NCI-H774 (cell line): ENCODE measurements at regions not wholly inside any gene's neighbourhood (a gene's known extent, or its start where the extent isn't known, plus 50 kb on each side); places are given as distances from the start of the nearest gene placed in this dataset.
A peak's percentile ranks its signal among the peaks of the same experiment; 100 is the strongest.

ENCODE experiments used
- DNase-seq: peaks from one replicate; lab custom pipeline; 2025; lab: John Stamatoyannopoulos, UW

DNA sequence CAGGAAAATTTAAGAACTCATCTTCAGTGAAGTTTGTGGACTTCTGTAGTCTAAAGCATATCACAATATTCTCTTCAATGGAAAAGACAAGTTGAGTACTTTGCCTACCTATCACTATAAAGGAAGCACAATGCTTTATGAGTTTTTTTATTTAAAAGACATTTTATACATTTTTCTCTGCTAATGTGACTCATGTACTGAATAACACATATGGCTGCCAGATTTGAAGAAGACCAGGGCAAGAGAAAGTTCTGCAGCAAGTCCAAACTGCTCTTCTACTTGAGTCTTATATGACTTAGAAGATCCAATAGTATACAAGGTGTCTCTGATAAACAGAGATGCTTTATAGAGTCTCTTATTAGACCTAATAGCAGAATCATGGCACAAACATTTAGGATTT, 978.4 kb downstream of the TLE4 start:
- DNase-seq = no peak

GRCh38 chr9:80547613-80548012, 975.8 kb downstream of the TLE4 start:
- no peak for DNase-seq

DNA sequence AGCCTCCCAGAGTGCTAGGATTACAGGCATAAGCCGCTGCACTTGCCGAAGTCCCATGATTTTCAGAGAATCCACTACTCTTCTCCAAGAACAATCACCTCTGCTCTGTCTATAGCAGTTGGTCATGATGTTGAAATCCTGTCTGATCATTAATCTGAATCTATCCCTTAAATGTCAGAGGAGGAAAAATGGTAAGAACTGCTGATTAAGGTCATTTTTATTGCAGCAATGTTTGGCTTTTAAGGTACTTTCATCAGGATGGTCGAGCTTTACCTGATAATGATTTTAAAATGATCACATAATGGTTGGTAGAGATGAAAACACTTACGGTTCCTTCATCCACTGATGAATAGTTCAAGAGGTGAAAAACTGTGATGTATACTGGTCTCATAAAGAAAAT, 968.6 kb downstream of the TLE4 start:
- no peak for DNase-seq

GRCh38 chr9:80538976-80539375, 967.2 kb downstream of the TLE4 start:
- no peak for DNase-seq

GRCh38 chr9:80522465-80522864, 950.7 kb downstream of the TLE4 start:
- no peak for DNase-seq

GRCh38 chr9:80521151-80521550, 949.4 kb downstream of the TLE4 start:
- no peak for DNase-seq

DNA sequence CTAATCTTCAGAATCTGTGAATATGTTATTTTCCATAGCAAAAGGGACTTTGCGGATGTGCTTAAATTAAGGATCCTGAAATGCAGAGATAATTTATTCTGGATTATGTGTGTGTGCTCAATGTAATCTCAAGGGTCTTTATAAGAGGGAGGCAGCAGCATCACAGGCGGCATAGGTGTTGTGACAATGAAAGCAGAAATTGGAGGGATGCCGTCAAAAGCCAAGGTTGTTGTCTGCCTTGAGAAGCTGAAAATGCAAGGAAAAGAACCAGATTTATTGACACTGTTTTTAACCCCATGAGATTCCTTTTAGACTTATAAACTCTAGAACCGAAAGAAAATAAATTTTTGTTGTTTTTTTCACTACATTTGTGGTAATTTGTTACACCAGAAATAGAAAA, 948.5 kb downstream of the TLE4 start:
- DNase-seq = no peak

GRCh38 chr9:80518441-80518840, 946.7 kb downstream of the TLE4 start:
- DNase-seq = no peak

DNA sequence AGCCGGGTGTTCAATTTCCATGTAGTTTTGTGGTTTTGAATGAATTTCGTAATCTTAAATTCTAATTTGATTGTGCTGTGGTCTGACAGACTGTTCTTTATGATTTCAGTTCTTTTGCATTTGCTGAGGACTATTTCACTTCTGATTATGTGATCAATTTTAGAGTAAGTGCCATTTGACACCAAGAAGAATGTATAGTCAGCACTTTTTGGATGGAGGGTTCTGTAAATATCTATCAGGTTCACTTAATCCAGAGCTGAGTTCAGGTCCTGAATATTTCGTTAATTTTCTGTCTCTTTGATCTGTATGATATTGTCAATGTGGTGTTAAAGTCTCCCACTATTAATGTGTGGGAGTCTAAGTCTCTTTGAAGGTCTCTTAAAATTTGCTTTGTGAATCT, 944.9 kb downstream of the TLE4 start:
- DNase-seq = no peak

DNA sequence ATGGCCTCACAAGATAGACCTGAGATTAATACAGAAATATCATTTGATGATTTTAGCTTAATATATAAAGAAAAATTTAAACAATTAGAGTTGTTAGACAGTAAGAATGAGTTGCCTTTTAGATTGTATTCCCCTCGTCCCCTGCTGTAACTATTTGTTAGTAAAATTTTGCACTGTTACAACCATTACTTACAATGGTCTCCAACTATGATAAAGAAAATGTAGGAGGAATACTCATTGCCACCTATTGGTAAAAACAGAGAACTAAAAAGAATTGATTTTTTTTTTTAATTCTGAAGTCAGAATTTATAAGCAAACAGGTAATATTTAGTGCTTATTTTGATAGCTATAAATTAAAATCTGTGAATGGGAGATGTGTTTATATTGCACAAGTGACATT, 937.6 kb downstream of the TLE4 start:
- DNase-seq = no peak

GRCh38 chr9:80507611-80508010, 935.8 kb downstream of the TLE4 start:
- peak; percentile 10 for DNase-seq

GRCh38 chr9:80504601-80505230, 933.0 kb downstream of the TLE4 start:
- DNase-seq = no peak

DNA sequence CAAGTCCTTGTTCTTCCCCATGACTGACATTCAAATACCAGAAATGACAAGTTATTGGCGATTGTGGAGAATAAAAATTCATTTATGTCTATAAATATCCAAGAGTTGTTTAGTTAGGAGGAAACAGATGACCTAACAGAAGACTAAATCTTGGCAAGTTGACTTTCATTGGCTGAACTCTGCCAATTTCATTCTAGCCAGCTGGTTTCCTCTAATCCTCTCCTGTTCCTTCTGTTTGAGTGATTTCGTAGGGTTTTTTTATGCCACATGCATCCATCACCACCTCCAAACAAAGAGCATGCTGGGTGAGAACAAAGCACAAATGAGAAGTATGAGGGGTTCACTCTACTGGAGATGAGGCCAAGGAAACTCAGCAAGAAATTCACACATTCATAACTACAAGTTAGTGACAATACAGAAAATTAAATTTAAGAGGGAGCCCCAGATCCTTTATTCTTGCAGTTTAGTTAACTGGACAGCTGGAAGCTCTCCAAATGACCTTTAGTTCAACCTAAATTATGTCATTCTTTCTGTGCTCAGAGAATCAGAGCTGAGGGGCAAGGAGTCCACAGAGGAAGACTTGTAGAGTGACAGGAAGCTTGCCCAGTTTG, 932.0 kb downstream of the TLE4 start:
- DNase-seq = no peak

- no peak for DNase-seq
Observed at GRCh38 chr9:80502306-80502705, 930.5 kb downstream of the TLE4 start.

DNA sequence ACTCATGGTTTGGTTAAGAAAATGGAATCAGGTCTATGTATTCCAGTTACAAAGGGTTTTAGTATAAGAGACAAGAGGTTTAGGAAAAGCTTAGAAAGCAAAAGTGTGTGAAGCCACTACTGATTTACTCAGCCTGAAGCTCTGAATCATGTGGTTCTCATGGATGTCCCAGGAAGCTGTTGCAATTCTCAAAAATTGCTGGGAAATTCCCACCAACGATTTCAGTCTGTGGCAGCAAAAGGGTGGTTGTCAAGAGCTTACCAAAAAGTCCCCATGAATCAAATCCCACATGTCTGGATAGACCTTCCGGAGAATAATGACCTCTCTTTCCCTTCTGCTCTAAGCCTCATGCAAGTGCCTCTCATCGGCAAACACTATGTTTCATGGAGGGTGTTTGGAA, 929.9 kb downstream of the TLE4 start:
- no peak for DNase-seq

DNA sequence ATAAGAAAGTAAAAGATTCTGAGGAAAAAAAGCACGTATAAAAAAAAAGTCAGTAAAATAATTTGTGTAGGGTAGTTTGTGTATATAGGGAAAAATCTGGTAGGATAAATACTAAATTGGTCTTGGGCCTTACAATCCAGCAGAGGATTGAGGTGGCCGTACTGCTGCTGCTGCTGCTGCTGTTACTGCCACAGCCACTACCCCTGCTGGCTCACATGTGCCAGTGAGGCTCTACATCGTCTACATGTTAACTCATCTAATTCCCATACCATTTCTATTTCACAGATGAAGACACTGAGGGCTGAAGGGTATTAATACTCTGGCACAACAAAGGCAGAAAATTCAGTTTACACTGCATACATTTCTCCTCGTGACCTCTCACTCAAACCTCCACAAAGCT, 928.5 kb downstream of the TLE4 start:
- DNase-seq = no peak

- no peak for DNase-seq
Observed at GRCh38 chr9:80498001-80498555, 926.3 kb downstream of the TLE4 start.

GRCh38 chr9:80496901-80497556, 925.3 kb downstream of the TLE4 start:
- DNase-seq = no peak

DNA sequence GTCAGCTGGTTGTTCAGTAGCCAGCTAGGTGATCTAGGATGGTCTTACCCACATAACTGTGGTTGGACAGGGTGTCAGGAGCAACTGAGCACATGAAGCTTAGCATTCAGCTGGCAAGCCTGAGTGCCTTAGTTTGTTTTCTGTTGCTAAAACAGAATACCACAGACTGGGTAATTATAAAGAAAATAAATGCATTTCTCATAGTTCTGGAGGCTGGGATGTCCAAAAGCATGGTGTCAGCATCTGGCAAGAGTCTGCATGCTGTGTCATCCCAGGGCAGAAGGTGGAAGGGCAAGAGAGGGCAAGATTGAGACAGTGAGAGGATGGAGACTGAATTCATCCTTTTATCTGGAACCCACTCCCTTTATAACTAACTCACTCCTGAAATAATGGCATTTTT, 921.5 kb downstream of the TLE4 start:
- DNase-seq = no peak

- no peak for DNase-seq
Observed at GRCh38 chr9:80492221-80492620, 920.5 kb downstream of the TLE4 start.

DNA sequence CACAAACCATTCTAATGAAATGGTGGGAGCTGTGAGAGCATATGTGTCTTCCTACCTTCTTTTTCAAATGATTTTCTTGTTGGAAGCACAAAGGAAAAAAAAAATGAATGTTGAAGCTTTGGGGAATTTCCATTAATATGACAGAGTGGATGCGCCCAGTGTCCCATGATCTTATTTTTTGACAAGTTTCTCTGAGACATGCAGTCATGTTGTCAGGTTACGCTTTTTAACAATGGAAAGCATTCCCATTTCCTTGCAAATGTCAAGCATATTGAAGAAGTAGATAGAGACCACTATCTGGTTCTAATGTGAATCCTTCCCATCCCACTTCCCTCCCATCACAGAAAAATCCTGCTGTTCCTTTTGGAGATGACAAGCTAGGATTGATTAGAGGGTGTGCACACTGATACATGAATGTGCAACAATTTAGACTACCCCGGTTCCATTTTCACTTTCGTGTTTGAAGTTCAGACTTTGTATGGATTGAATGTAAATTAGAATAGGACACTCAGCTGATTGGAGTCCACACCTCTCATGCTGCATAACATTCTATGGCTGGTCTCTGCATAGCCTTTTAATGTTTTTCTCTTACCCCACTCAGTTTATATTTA, 919.4 kb downstream of the TLE4 start:
- DNase-seq = no peak

DNA sequence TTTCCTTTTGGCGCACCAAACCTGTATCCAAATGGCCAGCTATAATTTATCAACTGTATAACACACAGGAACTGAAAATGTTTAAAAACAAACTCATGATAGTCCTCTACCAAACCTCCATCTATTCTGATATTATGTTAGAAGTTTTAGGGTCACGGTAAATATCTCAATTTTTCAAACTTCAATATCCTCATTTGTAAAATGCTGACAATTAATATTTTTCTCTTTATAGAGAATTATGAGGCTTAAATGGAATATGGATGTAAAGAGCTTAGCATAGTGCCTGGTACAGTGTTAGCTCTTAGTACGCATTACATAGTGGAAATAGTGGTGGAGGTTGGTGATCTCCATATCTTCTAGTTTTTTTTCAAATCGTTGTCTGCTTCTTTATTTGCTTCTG, 917.6 kb downstream of the TLE4 start:
- no peak for DNase-seq
